Keratinocyte (primary cell): ENCODE measurements at regions not wholly inside any gene's neighbourhood (a gene's known extent, or its start where the extent isn't known, plus 50 kb on each side); places are given as distances from the start of the nearest gene placed in this dataset.

ENCODE experiments used
- EZH2 ChIP-seq: IDR thresholded peaks from one replicate; pipeline ENCODE4 v1.6.1; 2012; ENCODE audit warnings: inconsistent platforms, mild to moderate bottlenecking, low read length, moderate library complexity
- TF ChIP-seq, protein P1 (sequence below), 3 experiments: IDR thresholded peaks in 1 of 3; conservative IDR thresholded peaks in 1 of 3; optimal IDR thresholded peaks in 1 of 3; 2 replicates in 2 of 3; 3 replicates in 1 of 3; pipeline versions ENCODE3 to v1.5.1; 2011; ENCODE audit warnings: low read length in 3 of 3, mild to moderate bottlenecking in 3 of 3, moderate library complexity in 2 of 3, control low read depth in 1 of 3, inconsistent platforms in 1 of 3; ENCODE audit not compliant: insufficient read depth in 2 of 3; ENCODE audit errors: extremely low read depth in 1 of 3

DNA sequence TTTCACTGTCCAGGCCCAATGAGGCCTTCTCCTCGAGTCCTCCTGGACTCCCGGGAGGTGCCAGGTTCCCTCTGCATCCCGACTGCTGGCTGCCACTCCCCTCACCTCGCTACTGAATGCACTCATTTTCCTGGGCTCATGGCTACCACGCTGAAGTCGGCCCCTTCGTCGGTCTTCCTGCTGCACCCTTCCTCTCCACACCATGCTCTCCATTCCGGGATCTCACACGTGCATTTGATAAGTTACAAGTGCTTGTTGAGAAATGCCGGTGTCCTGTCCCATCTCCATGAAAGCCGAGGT lies 334.7 kb upstream of the MYT1L start:
- TF ChIP-seq, protein P1, sequence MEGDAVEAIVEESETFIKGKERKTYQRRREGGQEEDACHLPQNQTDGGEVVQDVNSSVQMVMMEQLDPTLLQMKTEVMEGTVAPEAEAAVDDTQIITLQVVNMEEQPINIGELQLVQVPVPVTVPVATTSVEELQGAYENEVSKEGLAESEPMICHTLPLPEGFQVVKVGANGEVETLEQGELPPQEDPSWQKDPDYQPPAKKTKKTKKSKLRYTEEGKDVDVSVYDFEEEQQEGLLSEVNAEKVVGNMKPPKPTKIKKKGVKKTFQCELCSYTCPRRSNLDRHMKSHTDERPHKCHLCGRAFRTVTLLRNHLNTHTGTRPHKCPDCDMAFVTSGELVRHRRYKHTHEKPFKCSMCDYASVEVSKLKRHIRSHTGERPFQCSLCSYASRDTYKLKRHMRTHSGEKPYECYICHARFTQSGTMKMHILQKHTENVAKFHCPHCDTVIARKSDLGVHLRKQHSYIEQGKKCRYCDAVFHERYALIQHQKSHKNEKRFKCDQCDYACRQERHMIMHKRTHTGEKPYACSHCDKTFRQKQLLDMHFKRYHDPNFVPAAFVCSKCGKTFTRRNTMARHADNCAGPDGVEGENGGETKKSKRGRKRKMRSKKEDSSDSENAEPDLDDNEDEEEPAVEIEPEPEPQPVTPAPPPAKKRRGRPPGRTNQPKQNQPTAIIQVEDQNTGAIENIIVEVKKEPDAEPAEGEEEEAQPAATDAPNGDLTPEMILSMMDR (optimal IDR thresholded peaks at IDR 0.05 in 1 of 3, IDR thresholded peaks at IDR 0.05 in 1 of 3, conservative IDR thresholded peaks at IDR 0.05 in 1 of 3; ENCODE audit: extremely low read depth in 1 of 3, insufficient read depth in 2 of 3, low read length in 3 of 3), result no peak
- no peak for TF ChIP-seq EZH2
